Skeletal muscle satellite cell (primary cell): ENCODE measurements at regions not wholly inside any gene's neighbourhood (a gene's known extent, or its start where the extent isn't known, plus 50 kb on each side); places are given as distances from the start of the nearest gene placed in this dataset.

Experiments
- H3K27me3 ChIP-seq: 2 replicates; pipeline ENCODE4 v1.7.0; 2013; ENCODE audit warnings: low read length; ENCODE audit not compliant: control insufficient read depth, insufficient read depth
- H3K36me3 ChIP-seq: 2 replicates; pipeline ENCODE4 v1.7.0; 2013; ENCODE audit warnings: mild to moderate bottlenecking, control low read depth, low read length; ENCODE audit not compliant: insufficient read depth
- H3K4me1 ChIP-seq: 2 replicates; pipeline ENCODE4 v1.7.0; 2013; ENCODE audit warnings: low read length; ENCODE audit not compliant: control insufficient read depth, insufficient read depth
- H3K4me2 ChIP-seq: 2 replicates; pipeline ENCODE4 v1.7.0; 2013; ENCODE audit warnings: mild to moderate bottlenecking, low read length
- H3K4me3 ChIP-seq: 2 replicates; pipeline ENCODE4 v1.7.0; 2013; ENCODE audit warnings: low read length
- H3K9ac ChIP-seq: 2 replicates; pipeline ENCODE4 v1.7.0; 2013; ENCODE audit warnings: mild to moderate bottlenecking, low read depth, low read length, moderate library complexity
- H3K9me3 ChIP-seq: replicated peaks from 2 replicates; pipeline ENCODE4 v1.7.0; 2013; ENCODE audit warnings: mild to moderate bottlenecking, control low read depth, low read length

DNA sequence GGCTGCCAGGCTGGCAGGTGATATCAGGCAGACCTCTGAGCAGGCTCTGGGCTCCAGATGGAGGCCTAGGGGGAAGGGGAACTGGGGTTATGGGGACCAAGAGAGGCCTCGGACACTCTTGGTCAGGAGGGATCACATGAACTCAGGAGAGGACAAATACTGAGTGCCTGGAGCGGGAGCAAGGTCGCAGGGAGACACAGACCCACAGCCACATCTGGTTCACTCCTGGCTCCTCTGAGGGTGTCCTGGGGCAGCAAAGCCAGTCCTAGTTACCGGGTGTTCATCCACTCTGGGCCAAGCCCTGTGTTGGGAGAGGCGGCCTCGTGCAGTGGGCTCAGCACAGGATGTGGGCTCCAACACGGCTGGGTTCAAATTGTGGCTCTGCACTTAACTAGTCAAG lies 239.0 kb downstream of the PTPRU start:
- Histone ChIP-seq H3K4me2 (no peak overlapping the region), H3K36me3 (no peaks in the 10 kb centered on the region), H3K4me3 (no peak overlapping the region), H3K9me3 (no peaks in the 10 kb centered on the region), H3K9ac (no peak overlapping the region), H3K27me3 (peaks cover 9% of the 10 kb centered on the region), H3K4me1 (no peaks in the 10 kb centered on the region)

DNA sequence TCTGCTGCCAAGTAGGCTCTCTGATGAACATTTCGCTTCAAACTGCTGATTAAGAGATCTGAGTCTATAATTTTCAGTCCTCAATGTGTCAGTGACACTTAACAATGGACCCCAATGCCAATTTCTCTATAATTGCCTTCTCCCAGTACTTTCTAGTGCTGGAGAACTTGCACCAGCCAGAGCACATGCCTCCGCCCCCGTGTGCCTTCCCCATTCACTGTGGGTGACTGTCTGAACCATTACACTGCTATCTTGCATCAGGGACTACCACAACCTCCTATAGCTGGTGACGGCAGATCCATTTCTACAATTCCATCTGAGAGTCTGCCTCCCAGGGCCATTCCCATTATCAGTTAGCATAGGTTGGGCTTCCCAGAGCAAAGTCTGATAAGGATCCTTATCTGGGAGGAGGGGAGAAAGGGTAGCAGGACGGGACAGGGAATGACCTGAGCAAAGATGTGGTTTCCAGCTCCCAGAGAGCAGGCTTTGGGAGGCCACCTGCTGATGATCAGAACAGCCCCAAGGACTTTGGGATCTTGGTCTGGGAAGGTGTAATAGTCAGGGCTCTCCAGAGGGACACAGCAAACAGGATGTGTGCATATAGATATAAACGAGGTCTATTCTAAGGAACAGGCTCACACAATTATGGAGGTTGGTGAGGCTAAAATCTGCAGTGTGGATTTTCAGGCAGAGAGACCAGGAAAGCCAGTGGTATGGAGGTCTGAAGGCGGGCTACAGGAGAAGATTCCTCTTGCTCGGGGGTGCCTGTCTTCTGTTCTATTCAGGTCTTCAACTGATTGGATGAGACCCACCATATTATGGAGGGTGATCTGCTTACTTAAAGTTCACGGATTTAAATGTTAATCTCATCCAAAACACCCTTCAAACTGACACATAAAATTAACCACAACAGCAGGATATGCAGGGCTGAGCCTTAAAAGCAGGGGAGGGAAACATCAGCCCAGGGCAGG lies 238.2 kb downstream of the PTPRU start:
- Histone ChIP-seq H3K9me3 (no peaks in the 10 kb centered on the region), H3K27me3 (peaks cover 9% of the 10 kb centered on the region), H3K9ac (no peak overlapping the region), H3K36me3 (no peaks in the 10 kb centered on the region), H3K4me3 (no peak overlapping the region), H3K4me1 (no peaks in the 10 kb centered on the region), H3K4me2 (no peak overlapping the region)

DNA sequence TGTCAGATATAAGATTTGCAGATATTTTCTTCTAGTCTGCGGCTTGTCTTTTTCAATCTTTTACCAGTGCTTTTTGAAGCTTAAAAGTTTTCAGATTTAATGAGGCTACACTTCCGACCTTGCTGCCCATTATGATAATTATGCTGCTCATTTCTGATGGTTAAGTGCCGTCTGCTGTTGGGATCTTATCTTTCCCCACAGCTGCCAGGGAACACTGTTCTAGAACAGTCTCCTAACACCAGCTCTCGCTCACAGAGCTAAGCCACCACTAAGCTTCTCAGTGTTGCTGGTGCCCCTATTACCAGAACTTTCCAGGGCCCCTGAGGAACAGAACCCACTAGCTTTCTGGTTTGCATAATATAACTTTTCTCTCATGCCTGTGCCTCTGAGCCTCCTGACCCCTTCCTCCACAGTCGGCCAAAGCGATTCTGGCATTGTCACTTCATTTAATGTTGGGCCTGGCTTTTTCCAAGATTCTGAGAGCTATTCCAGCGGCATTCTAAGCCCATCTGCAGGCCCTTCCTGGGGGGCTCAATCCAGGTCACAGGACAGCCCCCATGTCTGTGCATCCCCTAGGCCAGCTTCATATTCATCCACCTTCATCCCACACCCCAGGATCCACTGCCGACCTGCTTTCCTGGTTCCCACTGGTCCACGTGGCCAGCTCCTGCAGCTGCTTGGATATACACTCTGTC lies 237.0 kb downstream of the PTPRU start:
- Histone ChIP-seq H3K36me3 (no peaks in the 10 kb centered on the region), H3K27me3 (peaks cover 9% of the 10 kb centered on the region), H3K4me2 (no peak overlapping the region), H3K9ac (no peak overlapping the region), H3K4me3 (no peak overlapping the region), H3K9me3 (no peaks in the 10 kb centered on the region), H3K4me1 (no peaks in the 10 kb centered on the region)

DNA sequence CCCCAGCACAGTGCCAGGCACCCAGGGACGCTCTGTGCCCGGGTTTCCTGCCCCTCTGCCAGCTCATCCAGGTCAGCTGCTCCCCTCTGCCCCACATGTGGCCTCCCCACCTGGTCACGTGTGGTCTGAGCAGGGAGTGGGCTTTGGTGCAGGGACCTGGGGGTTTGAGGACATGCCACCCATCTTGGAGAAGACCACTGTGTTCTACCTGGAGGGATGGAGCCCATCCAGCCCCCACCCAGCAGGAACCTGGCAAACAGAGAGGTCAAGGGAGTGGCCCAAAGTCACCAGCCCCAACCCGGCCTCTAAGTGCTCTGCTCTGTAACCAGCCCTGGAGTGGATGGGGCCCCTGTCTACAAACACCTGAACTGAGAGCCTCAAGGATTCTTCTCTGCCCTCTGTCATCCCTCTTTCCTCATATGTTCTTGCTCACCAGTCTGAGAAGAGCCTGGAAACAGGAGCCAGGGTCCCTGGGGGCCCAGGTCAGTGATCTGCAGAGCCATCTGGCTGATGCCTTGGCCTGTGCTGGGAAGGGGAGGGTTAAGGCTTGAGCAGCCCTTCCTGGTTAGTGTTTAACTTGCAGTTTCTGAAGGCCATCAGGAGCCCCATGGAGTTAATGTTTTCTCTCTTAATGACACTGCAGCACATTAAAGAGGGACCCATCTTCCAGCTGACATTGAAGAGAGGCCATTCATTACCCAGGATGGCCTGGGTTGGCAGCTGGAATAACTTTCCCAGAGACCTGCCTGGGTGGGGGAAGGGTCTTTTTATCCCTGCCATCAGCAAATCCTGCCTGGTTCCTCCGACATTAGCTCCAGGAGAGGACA lies 235.4 kb downstream of the PTPRU start:
- no peak overlapping the region for H3K4me3 ChIP-seq
- H3K36me3 ChIP-seq = no peaks in the 10 kb centered on the region
- H3K27me3 ChIP-seq = peaks cover 4% of the 10 kb centered on the region
- H3K9me3 ChIP-seq = no peaks in the 10 kb centered on the region
- H3K4me1 ChIP-seq = no peaks in the 10 kb centered on the region
- no peak overlapping the region for H3K4me2 ChIP-seq
- no peak overlapping the region for H3K9ac ChIP-seq

DNA sequence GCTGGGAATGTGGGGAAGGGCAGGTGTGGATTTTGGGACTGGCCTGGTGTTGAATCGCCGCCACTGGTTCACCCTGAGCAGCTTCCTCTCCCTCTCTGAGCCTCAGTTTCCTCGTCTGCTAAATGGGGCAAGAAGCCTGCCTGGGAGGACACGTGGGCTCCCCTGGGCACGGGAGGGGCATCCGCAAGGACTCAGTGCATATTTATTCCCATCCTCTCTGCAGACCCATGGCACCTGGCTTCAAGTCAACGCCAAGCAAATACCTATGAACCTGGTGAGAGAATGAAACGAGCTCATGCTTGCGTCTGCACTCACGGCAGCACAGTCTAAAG lies 234.4 kb downstream of the PTPRU start:
- Histone ChIP-seq H3K27me3 (no peaks in the 10 kb centered on the region), H3K4me1 (no peaks in the 10 kb centered on the region)

DNA sequence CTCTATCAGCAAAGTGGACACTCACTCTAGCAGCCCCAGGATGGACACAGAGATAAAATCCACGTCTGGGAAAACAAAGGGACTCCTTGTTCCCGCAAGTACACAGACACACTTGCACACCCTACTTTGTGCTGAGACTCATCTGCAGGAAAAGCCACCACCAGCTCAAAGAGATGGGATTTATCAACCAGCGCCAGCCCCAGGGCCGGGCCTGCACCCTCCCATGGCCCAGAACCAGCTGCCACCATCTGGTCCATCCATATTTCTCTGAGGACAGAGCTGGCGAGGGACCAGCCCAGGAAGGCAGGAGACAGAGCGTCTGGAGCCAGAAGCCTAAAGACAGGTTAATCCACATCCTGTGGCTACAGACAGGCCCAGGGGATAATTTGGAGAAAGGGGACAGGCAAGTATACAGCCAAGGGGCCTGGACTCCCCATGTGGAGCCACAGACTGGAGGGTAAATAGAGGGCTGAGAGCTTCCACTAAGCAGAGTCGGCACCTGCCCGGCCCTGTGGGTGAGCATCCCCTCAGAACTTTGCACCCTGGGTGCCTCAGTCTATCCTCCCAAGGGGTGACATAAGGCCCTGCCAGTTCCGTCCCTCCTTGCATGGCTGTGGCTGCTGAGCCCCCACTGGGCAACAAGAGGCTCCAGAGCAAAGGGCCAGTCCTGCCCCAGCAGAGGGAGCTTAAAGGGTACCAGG lies 233.9 kb downstream of the PTPRU start:
- no peak overlapping the region for H3K4me3 ChIP-seq
- H3K9ac ChIP-seq = no peak overlapping the region
- no peaks in the 10 kb centered on the region for H3K4me1 ChIP-seq
- no peaks in the 10 kb centered on the region for H3K27me3 ChIP-seq
- H3K4me2 ChIP-seq = no peak overlapping the region
- H3K9me3 ChIP-seq = no peaks in the 10 kb centered on the region
- H3K36me3 ChIP-seq = no peaks in the 10 kb centered on the region

More for the DNA sequence above, 234.4 kb downstream of the PTPRU start:
- H3K9ac ChIP-seq = no peak overlapping the region
- H3K9me3 ChIP-seq = no peaks in the 10 kb centered on the region
- no peaks in the 10 kb centered on the region for H3K36me3 ChIP-seq
- H3K4me3 ChIP-seq = no peak overlapping the region
- H3K4me2 ChIP-seq = no peak overlapping the region

DNA sequence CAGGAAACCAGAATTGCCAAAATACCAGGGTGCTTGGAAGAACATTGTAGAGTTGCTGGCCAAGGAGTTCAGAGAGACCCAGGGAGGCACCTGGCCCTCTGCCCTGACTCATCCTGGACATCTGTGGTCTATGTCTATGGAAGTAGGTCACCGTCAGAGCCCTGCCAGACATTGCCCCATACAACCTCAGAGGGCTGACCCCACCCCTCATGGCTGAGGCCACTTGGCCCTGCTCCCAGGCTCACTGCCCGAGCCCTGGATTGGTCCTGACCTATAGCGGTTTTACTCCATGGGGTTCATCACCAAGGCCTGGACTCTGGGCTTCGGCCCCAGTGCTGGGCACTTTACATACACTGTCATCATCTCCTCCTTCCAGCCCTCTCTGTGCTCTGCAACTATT lies 233.1 kb downstream of the PTPRU start:
- Histone ChIP-seq H3K27me3 (no peaks in the 10 kb centered on the region), H3K36me3 (no peaks in the 10 kb centered on the region), H3K9ac (no peak overlapping the region), H3K4me3 (no peak overlapping the region), H3K4me2 (no peak overlapping the region), H3K9me3 (no peaks in the 10 kb centered on the region), H3K4me1 (no peaks in the 10 kb centered on the region)

DNA sequence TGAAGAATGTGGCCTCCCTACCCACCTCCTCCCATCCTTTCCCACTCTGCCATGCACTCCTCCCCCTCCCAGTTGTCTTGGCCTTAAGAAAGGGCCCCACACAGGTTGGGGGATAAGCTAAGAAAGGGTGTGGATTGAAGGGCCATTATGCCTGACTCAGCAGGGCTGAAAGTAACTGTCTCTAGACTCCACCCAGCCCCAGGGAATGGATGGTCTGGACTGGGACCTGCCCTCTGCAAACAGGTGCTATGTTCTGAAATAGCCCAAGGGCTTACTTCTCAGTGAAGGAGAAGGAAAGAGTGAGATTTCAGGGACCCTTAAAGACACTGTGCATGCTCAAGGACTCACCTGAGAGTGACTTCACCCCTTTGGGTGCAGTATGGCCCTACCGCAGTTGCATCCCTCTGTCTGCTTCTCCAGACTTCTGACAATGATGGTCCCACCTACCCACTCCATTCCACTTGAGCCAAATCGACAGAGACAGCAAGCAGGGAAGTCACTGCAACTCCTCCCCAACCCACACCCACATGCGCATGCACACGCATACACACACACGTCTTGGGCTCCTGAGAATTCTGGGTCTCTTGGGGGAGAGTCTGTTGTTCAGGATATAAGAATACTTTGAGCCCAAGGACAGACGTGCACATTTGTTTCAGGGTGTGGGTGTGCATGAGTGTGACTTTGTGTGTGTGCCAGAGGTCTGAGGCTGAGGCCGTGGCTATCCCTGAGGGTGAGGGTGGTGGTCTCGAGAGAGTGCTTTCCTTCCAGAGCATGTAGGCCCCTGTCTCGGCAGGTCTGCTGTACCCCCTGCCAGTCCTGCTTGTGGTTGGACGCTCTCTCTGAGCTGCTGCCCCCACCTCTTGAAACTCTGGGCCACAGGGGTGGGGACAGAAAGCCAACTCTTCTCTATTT lies 231.9 kb downstream of the PTPRU start:
- no peaks in the 10 kb centered on the region for H3K4me1 ChIP-seq
- no peak overlapping the region for H3K4me2 ChIP-seq
- no peak overlapping the region for H3K4me3 ChIP-seq
- H3K9me3 ChIP-seq = no peaks in the 10 kb centered on the region
- H3K27me3 ChIP-seq = no peaks in the 10 kb centered on the region
- H3K9ac ChIP-seq = no peak overlapping the region
- H3K36me3 ChIP-seq = no peaks in the 10 kb centered on the region

DNA sequence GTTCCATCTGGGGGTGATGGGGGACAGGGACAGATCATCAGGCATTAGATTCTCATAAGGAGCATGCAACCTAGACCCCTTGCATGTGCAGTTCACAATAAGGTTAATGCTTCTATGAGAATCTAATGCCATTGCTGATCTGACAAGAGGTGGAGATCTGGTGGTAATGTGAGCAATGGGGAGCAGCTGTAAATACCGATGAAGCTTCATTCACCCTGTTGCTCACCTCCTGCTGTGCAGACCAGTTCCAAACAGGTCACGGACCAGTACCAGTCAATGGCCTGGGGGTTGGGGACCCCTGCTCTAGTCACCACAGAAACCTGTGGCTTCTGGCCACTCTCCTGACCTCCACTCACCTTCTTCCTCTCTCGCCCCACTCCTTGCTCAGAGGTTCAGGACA lies 229.9 kb downstream of the PTPRU start:
- no peaks in the 10 kb centered on the region for H3K36me3 ChIP-seq
- no peak overlapping the region for H3K4me2 ChIP-seq
- H3K9me3 ChIP-seq = no peaks in the 10 kb centered on the region
- no peaks in the 10 kb centered on the region for H3K4me1 ChIP-seq
- H3K4me3 ChIP-seq = no peak overlapping the region
- H3K9ac ChIP-seq = no peak overlapping the region
- no peaks in the 10 kb centered on the region for H3K27me3 ChIP-seq

DNA sequence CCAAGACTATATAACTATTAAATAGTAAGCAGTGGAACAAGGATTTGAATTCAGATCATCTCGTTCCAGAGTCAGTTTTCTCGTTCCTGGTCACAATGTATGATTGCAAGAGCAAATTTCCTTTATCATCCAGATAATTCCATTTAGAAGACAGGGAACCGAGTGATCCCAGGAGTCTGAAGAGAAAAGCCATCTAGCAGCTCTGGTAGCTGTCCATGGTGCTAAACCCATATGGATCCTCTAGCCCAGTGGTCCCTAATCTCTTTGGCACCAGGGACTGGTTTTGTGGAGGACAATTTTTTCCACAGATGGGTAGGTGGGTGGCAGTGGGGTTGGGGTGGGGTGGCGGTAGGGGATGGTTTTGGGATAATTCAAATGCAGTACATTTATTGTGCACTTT lies 229.4 kb downstream of the PTPRU start:
- Histone ChIP-seq H3K9me3 (no peaks in the 10 kb centered on the region), H3K9ac (no peak overlapping the region), H3K27me3 (no peaks in the 10 kb centered on the region), H3K36me3 (no peaks in the 10 kb centered on the region), H3K4me1 (no peaks in the 10 kb centered on the region), H3K4me2 (no peak overlapping the region), H3K4me3 (no peak overlapping the region)
